Activated CD8-positive, alpha-beta T cell treated with anti-CD3 and anti-CD28 coated beads for 36 hours (primary cell): ENCODE measurements at regions not wholly inside any gene's neighbourhood (a gene's known extent, or its start where the extent isn't known, plus 50 kb on each side); places are given as distances from the start of the nearest gene placed in this dataset.

Experiments
- ATAC-seq: fragments of 200-7000 bp; cut with Tn5 transposase; one replicate; pipeline ENCODE4 v1.10.0; 2021; ENCODE audit warnings: mild to moderate bottlenecking, moderate library complexity
- CTCF ChIA-PET: fragments of 350-600 bp; sonication (Branson Sonifier 250); formaldehyde crosslinking; loops from one replicate; lab custom pipeline; 2021; ENCODE audit warnings: antibody characterized with exemption; lab: Charles Lee
- POLR2A ChIA-PET: fragments of 350-600 bp; sonication (Branson Sonifier 250); formaldehyde crosslinking; loops from one replicate; lab custom pipeline; 2021; ENCODE audit warnings: antibody characterized with exemption; lab: Charles Lee
- DNase-seq: peaks from one replicate; pipeline ENCODE4 v3.0.0-alpha.2; 2020
- H3K27ac Mint-ChIP-seq: one replicate; pipeline ENCODE4 v1.8.0; 2021; ENCODE audit warnings: mild to moderate bottlenecking, mixed read lengths
- H3K27me3 Mint-ChIP-seq: one replicate; pipeline ENCODE4 v1.8.0; 2021; ENCODE audit warnings: mixed read lengths
- H3K36me3 Mint-ChIP-seq: one replicate; pipeline ENCODE4 v1.8.0; 2021; ENCODE audit warnings: low read depth, mixed read lengths
- H3K4me1 Mint-ChIP-seq: one replicate; pipeline ENCODE4 v1.8.0; 2021; ENCODE audit warnings: low read depth, mixed read lengths
- H3K4me3 Mint-ChIP-seq: one replicate; pipeline ENCODE4 v1.8.0; 2021; ENCODE audit warnings: mild to moderate bottlenecking, moderate library complexity, mixed read lengths
- H3K9me3 Mint-ChIP-seq: one replicate; pipeline ENCODE4 v1.8.0; 2021; ENCODE audit warnings: mixed read lengths
- CTCF ChIP-seq: fragments of 200-600 bp; IDR thresholded peaks from one replicate; pipeline ENCODE4 v1.8.0; 2022; ENCODE audit warnings: antibody characterized with exemption, mild to moderate bottlenecking
- intact Hi-C: fragments of 100-400 bp; cut with micrococcal nuclease; formaldehyde crosslinking; loops from one replicate; pipeline ENCODE4 v1.10.0; 2022

DNA sequence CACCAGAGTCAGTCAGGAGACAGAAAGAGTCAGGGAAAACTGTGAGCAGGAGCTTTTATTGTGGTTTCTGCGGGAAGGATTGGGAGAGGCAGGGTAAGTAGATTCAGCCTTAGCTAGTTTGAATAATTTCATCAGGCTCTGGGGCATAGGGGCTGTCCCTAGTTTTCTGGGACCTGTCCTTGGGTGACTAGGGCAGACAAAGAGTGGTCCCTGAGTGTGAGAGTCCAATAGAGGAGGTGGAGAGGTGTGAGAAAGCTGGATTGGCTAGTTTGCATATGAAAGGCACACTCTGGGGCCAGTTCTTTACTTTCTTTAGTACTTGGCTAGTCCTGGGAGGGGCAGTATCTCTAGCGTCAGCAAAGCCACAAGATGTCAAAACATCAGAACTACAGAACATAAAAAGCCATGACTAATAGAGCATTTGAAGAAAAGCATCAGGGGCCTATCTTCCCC is 255.6 kb downstream of the HS3ST3A1 start:
- intact Hi-C loops: no loop called here
- TF ChIP-seq CTCF: no peak
- DNase-seq (no peak), ATAC-seq (peak; percentile 42)
- ChIA-PET POLR2A (no interaction called here), CTCF (no interaction called here)
- H3K9me3 Mint-ChIP-seq: no peaks in the 10 kb centered on the region
- no peak overlapping the region for H3K27ac Mint-ChIP-seq
- H3K4me1 Mint-ChIP-seq: peaks cover 7% of the 10 kb centered on the region
- H3K4me3 Mint-ChIP-seq: no peak overlapping the region
- no peaks in the 10 kb centered on the region for H3K27me3 Mint-ChIP-seq
- H3K36me3 Mint-ChIP-seq: no peaks in the 10 kb centered on the region

- ChIA-PET POLR2A (no interaction called here), CTCF (interaction anchor here (1.5 kb wide), 1 partner anchor 9 kb away, joined by 3 read pairs; no protein-coding TSS in a partner anchor)
- intact Hi-C loops: no loop called here
- no peak for DNase-seq
- Mint-ChIP-seq H3K4me3 (no peak overlapping the region), H3K4me1 (peaks cover 3% of the 10 kb centered on the region), H3K36me3 (no peaks in the 10 kb centered on the region), H3K9me3 (no peaks in the 10 kb centered on the region), H3K27ac (no peak overlapping the region), H3K27me3 (peaks cover 23% of the 10 kb centered on the region)
- TF ChIP-seq CTCF: no peak
- ATAC-seq: no peak
Observed at GRCh38 chr17:13338421-13338820, 263.3 kb downstream of the HS3ST3A1 start.

GRCh38 chr17:13337864-13338371 is 263.8 kb downstream of the HS3ST3A1 start:
- peak; percentile 26 for DNase-seq
- peak; percentile 77 for TF ChIP-seq CTCF
- Mint-ChIP-seq H3K27me3 (peaks cover 27% of the 10 kb centered on the region), H3K36me3 (no peaks in the 10 kb centered on the region), H3K27ac (no peak overlapping the region), H3K4me3 (peak overlapping the region; percentile 26), H3K4me1 (peaks cover 3% of the 10 kb centered on the region), H3K9me3 (no peaks in the 10 kb centered on the region)
- ChIA-PET CTCF (interaction anchor here (1.5 kb wide), 1 partner anchor 9 kb away, joined by 3 read pairs; no protein-coding TSS in a partner anchor), POLR2A (interaction anchor here (0.6 kb wide), 1 partner anchor 37 kb away, joined by 3 read pairs; no protein-coding TSS in a partner anchor)
- no peak for ATAC-seq
- intact Hi-C loops: no loop called here

DNA sequence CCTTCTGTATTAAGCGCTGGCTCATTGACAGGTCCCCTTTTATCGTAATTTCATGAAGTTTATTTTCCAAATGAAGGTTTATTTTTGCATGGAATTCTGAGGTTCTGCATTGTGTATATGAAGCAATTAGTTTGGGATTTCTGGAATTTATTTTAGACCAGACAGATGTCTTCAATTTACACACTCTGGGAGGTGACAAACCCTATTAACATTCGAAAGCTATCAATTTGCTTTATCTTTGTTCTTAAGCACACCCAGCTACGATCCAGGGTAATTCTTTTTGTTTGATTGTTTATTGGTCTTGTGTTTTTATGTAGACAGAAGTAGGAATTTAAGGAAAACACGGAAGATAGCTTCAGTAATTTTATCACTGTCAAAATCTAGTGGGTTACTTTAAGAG is 264.6 kb downstream of the HS3ST3A1 start:
- no peak for DNase-seq
- CTCF ChIA-PET: interaction anchor here (0.8 to 1.5 kb wide), 3 partner anchors 10 to 42 kb away, joined by 3 read pairs; no protein-coding TSS in a partner anchor
- no peaks in the 10 kb centered on the region for H3K36me3 Mint-ChIP-seq
- peaks cover 29% of the 10 kb centered on the region for H3K27me3 Mint-ChIP-seq
- no peak for TF ChIP-seq CTCF
- no peaks in the 10 kb centered on the region for H3K9me3 Mint-ChIP-seq
- H3K27ac Mint-ChIP-seq: no peak overlapping the region
- POLR2A ChIA-PET: no interaction called here
- H3K4me3 Mint-ChIP-seq: no peak overlapping the region
- ATAC-seq: no peak
- intact Hi-C loops: no loop called here
- peaks cover 3% of the 10 kb centered on the region for H3K4me1 Mint-ChIP-seq

GRCh38 chr17:13334374-13334773 is 267.4 kb downstream of the HS3ST3A1 start:
- Mint-ChIP-seq H3K9me3 (no peaks in the 10 kb centered on the region), H3K4me3 (no peak overlapping the region), H3K27me3 (peaks cover 31% of the 10 kb centered on the region), H3K4me1 (peaks cover 3% of the 10 kb centered on the region), H3K36me3 (no peaks in the 10 kb centered on the region), H3K27ac (no peak overlapping the region)
- TF ChIP-seq CTCF: no peak
- intact Hi-C loops: no loop called here
- DNase-seq (no peak), ATAC-seq (no peak)
- CTCF ChIA-PET: interaction anchor here (1.5 kb wide), 1 partner anchor 31 kb away, joined by 3 read pairs; no protein-coding TSS in a partner anchor
- POLR2A ChIA-PET: no interaction called here
